Gastroesophageal sphincter (tissue), 4 donors: ENCODE measurements at regions not wholly inside any gene's neighbourhood (a gene's known extent, or its start where the extent isn't known, plus 50 kb on each side); places are given as distances from the start of the nearest gene placed in this dataset.

ENCODE experiments used
- ATAC-seq: fragments of 150-250 bp; one replicate; pipeline ENCODE4 v1.9.1; 2016; ENCODE audit warnings: mild to moderate bottlenecking, moderate library complexity
- H3K27ac ChIP-seq, 4 donors: fragments of 200-600 bp; sonication (generic) in 3 of 4; 1 replicate in 3 of 4; 2 replicates in 1 of 4; pipeline ENCODE4 v1.5.1; 2016 to 2019
- H3K27me3 ChIP-seq: fragments of 200-600 bp; sonication (generic); one replicate; pipeline ENCODE4 v1.5.1; 2019
- H3K36me3 ChIP-seq, 2 donors: fragments of 200-600 bp; sonication (generic); one replicate each; pipeline ENCODE4 v1.5.1; 2019; ENCODE audit warnings: control low read depth in 1 of 2
- H3K4me1 ChIP-seq, 3 donors: fragments of 200-600 bp; sonication (generic); 1 replicate in 2 of 3; 2 replicates in 1 of 3; pipeline ENCODE4 v1.5.1; 2016 to 2019; ENCODE audit warnings: control low read depth in 2 of 3
- H3K4me3 ChIP-seq, 2 donors: fragments of 200-600 bp; sonication (generic); one replicate each; pipeline ENCODE4 v1.5.1; 2019; ENCODE audit warnings: mild to moderate bottlenecking in 1 of 2, moderate library complexity in 1 of 2
- H3K9me3 ChIP-seq, 3 donors: fragments of 200-600 bp; sonication (generic); one replicate each; pipeline ENCODE4 v1.5.1; 2017 to 2019; ENCODE audit warnings: control low read depth in 2 of 3
- CTCF ChIP-seq, 4 experiments: fragments of 200-600 bp in 2 of 4; fragments of 450-650 bp in 2 of 4; sonication (generic) in 1 of 4; IDR thresholded peaks; one replicate each; pipeline ENCODE4 v1.5.1; 2017 to 2019; ENCODE audit warnings: antibody characterized with exemption in 4 of 4, mild to moderate bottlenecking in 2 of 4, moderate library complexity in 2 of 4
- EP300 ChIP-seq: sonication (generic); formaldehyde crosslinking; IDR thresholded peaks from one replicate; pipeline ENCODE4 v1.6.1; 2017; ENCODE audit warnings: antibody characterized with exemption, mild to moderate bottlenecking
- POLR2A ChIP-seq, 2 donors: fragments of 450-650 bp; IDR thresholded peaks; one replicate each; pipeline ENCODE4 v1.6.1; 2017; ENCODE audit warnings: antibody characterized with exemption in 2 of 2, mild to moderate bottlenecking in 2 of 2, moderate library complexity in 1 of 2
- POLR2AphosphoS5 ChIP-seq: sonication (generic); formaldehyde crosslinking; IDR thresholded peaks from one replicate; pipeline ENCODE4 v1.6.1; 2017; ENCODE audit warnings: antibody characterized with exemption
- WGBS, 2 donors: methylation state at CpG; one replicate each; pipeline ENCODE4 v1.1.5; 2018; ENCODE audit warnings: low coverage in 1 of 2; 5-methylcytosine and 5-hydroxymethylcytosine counted together

- 49 to 59% methylated on average over 5 to 8 of the region's 9 CpGs for WGBS, 2 donors
- Histone ChIP-seq H3K36me3 (no peaks in the 10 kb centered on the region), H3K4me3 (no peak overlapping the region), H3K9me3 (no peaks in the 10 kb centered on the region), H3K27ac (peak overlapping the region in 3 of 4 donors; percentile 5 to 35 (median 31)), H3K27me3 (no peaks in the 10 kb centered on the region), H3K4me1 (peaks cover 0 to 40% (median 5%) of the 10 kb centered on the region in 3 donors)
- no peak for ATAC-seq
- TF ChIP-seq EP300 (no peak), POLR2AphosphoS5 (no peak), POLR2A (IDR thresholded peaks at IDR 0.05) (no peak), CTCF (IDR thresholded peaks at IDR 0.05) (no peak)
Measured at GRCh38 chr2:67842375-67842959, 220.3 kb downstream of the C1D start.

GRCh38 chr2:67844024-67844540, 218.7 kb downstream of the C1D start:
- no peak for ATAC-seq
- Histone ChIP-seq H3K9me3 (no peaks in the 10 kb centered on the region), H3K4me1 (peaks cover 0 to 40% (median 5%) of the 10 kb centered on the region in 3 donors), H3K27me3 (no peaks in the 10 kb centered on the region), H3K4me3 (no peak overlapping the region), H3K36me3 (no peaks in the 10 kb centered on the region), H3K27ac (peak overlapping the region in 2 of 4 donors; percentile 5 to 21)
- WGBS, 2 donors = 33 to 43% methylated on average over 1 of the region's 1 CpG
- TF ChIP-seq POLR2AphosphoS5 (no peak), EP300 (no peak), CTCF (IDR thresholded peaks at IDR 0.05) (no peak), POLR2A (IDR thresholded peaks at IDR 0.05) (no peak)

GRCh38 chr2:67845621-67846369, 217.0 kb downstream of the C1D start:
- Histone ChIP-seq H3K27me3 (no peaks in the 10 kb centered on the region), H3K4me3 (no peak overlapping the region), H3K27ac (peak overlapping the region; percentile 32 to 70 (median 67)), H3K9me3 (no peaks in the 10 kb centered on the region), H3K4me1 (peaks cover 0 to 27% (median 5%) of the 10 kb centered on the region in 3 donors), H3K36me3 (no peaks in the 10 kb centered on the region)
- no peak for ATAC-seq
- WGBS, 2 donors = 53 to 68% methylated on average over 7 to 8 of the region's 8 CpGs
- TF ChIP-seq POLR2A (IDR thresholded peaks at IDR 0.05) = no peak
- TF ChIP-seq POLR2AphosphoS5 = no peak
- no peak for TF ChIP-seq EP300
- no peak for TF ChIP-seq CTCF (IDR thresholded peaks at IDR 0.05)

- 1 to 7% methylated on average over 8 to 16 of the region's 16 CpGs for WGBS, 2 donors
- no peak overlapping the region for H3K4me3 ChIP-seq
Measured at GRCh38 chr2:67846370-67847070, 216.3 kb downstream of the C1D start.

More at GRCh38 chr2:67846370-67847070, 216.3 kb downstream of the C1D start:
- H3K27me3 ChIP-seq = no peaks in the 10 kb centered on the region
- peak; percentile 73 to 89 (median 84) for TF ChIP-seq CTCF (IDR thresholded peaks at IDR 0.05)
- TF ChIP-seq POLR2AphosphoS5 = peak; percentile 96
- no peak for TF ChIP-seq POLR2A (IDR thresholded peaks at IDR 0.05)
- TF ChIP-seq EP300 = no peak
- peak; percentile 97 for ATAC-seq
- H3K9me3 ChIP-seq = no peaks in the 10 kb centered on the region
- peak overlapping the region; percentile 32 to 70 (median 67) for H3K27ac ChIP-seq
- H3K36me3 ChIP-seq = no peaks in the 10 kb centered on the region
- H3K4me1 ChIP-seq = peaks cover 0 to 27% (median 5%) of the 10 kb centered on the region in 3 donors
